ENCODE measurements at regions not wholly inside any gene's neighbourhood (a gene's known extent, or its start where the extent isn't known, plus 50 kb on each side); places are given as distances from the start of the nearest gene placed in this dataset.

GRCh38 chr2:207286106-207286505 is 120.4 kb upstream of the KLF7 start:
- intact Hi-C loops (cut with micrococcal nuclease) = no loop called here

GRCh38 chr2:207288628-207289027 is 122.9 kb upstream of the KLF7 start:
- H3K27me3 ChIP-seq (ENCODE audit: low read depth) = no peaks in the 10 kb centered on the region
- intact Hi-C loops (cut with micrococcal nuclease) = no loop called here
- no peaks in the 10 kb centered on the region for H3K36me3 ChIP-seq
- H3K9me3 ChIP-seq (replicated peaks) = no peaks in the 10 kb centered on the region
- no peak overlapping the region for H3K4me3 ChIP-seq
- no peak for TF ChIP-seq CTCF (IDR thresholded peaks at IDR 0.05; ENCODE audit: borderline replicate concordance)
- no peak for DNase-seq
- no peak overlapping the region for H3K27ac ChIP-seq (replicated peaks)
- peaks cover 30% of the 10 kb centered on the region for H3K4me1 ChIP-seq

More at GRCh38 chr2:207286106-207286505, 120.4 kb upstream of the KLF7 start:
- Histone ChIP-seq H3K36me3 (no peaks in the 10 kb centered on the region), H3K9me3 (replicated peaks) (no peaks in the 10 kb centered on the region), H3K4me1 (peaks cover 36% of the 10 kb centered on the region), H3K4me3 (no peak overlapping the region), H3K27me3 (ENCODE audit: low read depth) (no peaks in the 10 kb centered on the region), H3K27ac (replicated peaks) (no peak overlapping the region)
- no peak for DNase-seq
- no peak for TF ChIP-seq CTCF (IDR thresholded peaks at IDR 0.05; ENCODE audit: borderline replicate concordance)

- no peaks in the 10 kb centered on the region for H3K9me3 ChIP-seq (replicated peaks)
- TF ChIP-seq CTCF (IDR thresholded peaks at IDR 0.05; ENCODE audit: borderline replicate concordance) = no peak
- intact Hi-C loops (cut with micrococcal nuclease) = no loop called here
- peaks cover 21% of the 10 kb centered on the region for H3K4me1 ChIP-seq
- no peak for DNase-seq
- no peaks in the 10 kb centered on the region for H3K27me3 ChIP-seq (ENCODE audit: low read depth)
- H3K27ac ChIP-seq (replicated peaks) = no peak overlapping the region
- no peaks in the 10 kb centered on the region for H3K36me3 ChIP-seq
- H3K4me3 ChIP-seq = no peak overlapping the region
These were observed 123.7 kb upstream of the KLF7 start for GRCh38 chr2:207289295-207290018.

GRCh38 chr2:207290833-207291624 is 125.3 kb upstream of the KLF7 start:
- TF ChIP-seq CTCF (IDR thresholded peaks at IDR 0.05; ENCODE audit: borderline replicate concordance) = no peak
- intact Hi-C loops (cut with micrococcal nuclease) = no loop called here
- Histone ChIP-seq H3K27me3 (ENCODE audit: low read depth) (no peaks in the 10 kb centered on the region), H3K4me1 (peaks cover 7% of the 10 kb centered on the region), H3K27ac (replicated peaks) (no peak overlapping the region), H3K36me3 (no peaks in the 10 kb centered on the region), H3K4me3 (no peak overlapping the region), H3K9me3 (replicated peaks) (no peaks in the 10 kb centered on the region)
- DNase-seq = no peak

GRCh38 chr2:207291625-207292252 is 126.0 kb upstream of the KLF7 start:
- Histone ChIP-seq H3K27me3 (ENCODE audit: low read depth) (no peaks in the 10 kb centered on the region), H3K36me3 (no peaks in the 10 kb centered on the region), H3K4me3 (no peak overlapping the region), H3K9me3 (replicated peaks) (no peaks in the 10 kb centered on the region), H3K27ac (replicated peaks) (no peak overlapping the region), H3K4me1 (peaks cover 6% of the 10 kb centered on the region)
- DNase-seq = no peak
- no peak for TF ChIP-seq CTCF (IDR thresholded peaks at IDR 0.05; ENCODE audit: borderline replicate concordance)
- intact Hi-C loops (cut with micrococcal nuclease) = no loop called here
